Spleen (tissue), 7 donors: ENCODE measurements at regions not wholly inside any gene's neighbourhood (a gene's known extent, or its start where the extent isn't known, plus 50 kb on each side); places are given as distances from the start of the nearest gene placed in this dataset.

Experiments
- CTCF ChIP-seq, 11 experiments: fragments of 200-600 bp in 7 of 11; fragments of 450-650 bp in 4 of 11; sonication (generic) in 4 of 11; IDR thresholded peaks in 8 of 11; conservative IDR thresholded peaks in 3 of 11; 1 replicate in 7 of 11; 2 replicates in 4 of 11; pipeline versions ENCODE4 v1.4.0 to v1.8.0; 2016 to 2021; ENCODE audit warnings: antibody characterized with exemption in 11 of 11, inconsistent platforms in 4 of 11, mild to moderate bottlenecking in 1 of 11
- POLR2A ChIP-seq, 3 donors: fragments of 450-650 bp; IDR thresholded peaks; one replicate each; pipeline ENCODE4 v1.5.1; 2017; ENCODE audit warnings: antibody characterized with exemption in 3 of 3, mild to moderate bottlenecking in 1 of 3
- POLR2AphosphoS5 ChIP-seq, 3 donors: sonication (generic); formaldehyde crosslinking; IDR thresholded peaks; one replicate each; pipeline ENCODE4 v1.5.1; 2017; ENCODE audit warnings: antibody characterized with exemption in 3 of 3
- donor health status: DM: no; HTN: no; CAD: no; lungs with moderate emphysema.
- donor health status: DM: no; HTN: no; CAD: no.
- donor health status: DM: no; HTN: no; CAD: no.

- no peak for TF ChIP-seq CTCF (IDR thresholded peaks at IDR 0.05 in 8 of 11, conservative IDR thresholded peaks at IDR 0.05 in 3 of 11)
- TF ChIP-seq POLR2AphosphoS5 (IDR thresholded peaks at IDR 0.05) = no peak
- no peak for TF ChIP-seq POLR2A (IDR thresholded peaks at IDR 0.05)
Measured at GRCh38 chrX:68895778-68896177, 67.0 kb downstream of the EFNB1 start.
